ENCODE measurements at regions not wholly inside any gene's neighbourhood (a gene's known extent, or its start where the extent isn't known, plus 50 kb on each side); places are given as distances from the start of the nearest gene placed in this dataset.

GRCh38 chr10:47169581-47169980 lies 130.4 kb upstream of the GDF10 start:
- no peak for DNase-seq

GRCh38 chr10:47173929-47174442 lies 126.0 kb upstream of the GDF10 start:
- no peak for DNase-seq

- no peak for DNase-seq
Observed at GRCh38 chr10:47175181-47176123, 124.5 kb upstream of the GDF10 start.

DNA sequence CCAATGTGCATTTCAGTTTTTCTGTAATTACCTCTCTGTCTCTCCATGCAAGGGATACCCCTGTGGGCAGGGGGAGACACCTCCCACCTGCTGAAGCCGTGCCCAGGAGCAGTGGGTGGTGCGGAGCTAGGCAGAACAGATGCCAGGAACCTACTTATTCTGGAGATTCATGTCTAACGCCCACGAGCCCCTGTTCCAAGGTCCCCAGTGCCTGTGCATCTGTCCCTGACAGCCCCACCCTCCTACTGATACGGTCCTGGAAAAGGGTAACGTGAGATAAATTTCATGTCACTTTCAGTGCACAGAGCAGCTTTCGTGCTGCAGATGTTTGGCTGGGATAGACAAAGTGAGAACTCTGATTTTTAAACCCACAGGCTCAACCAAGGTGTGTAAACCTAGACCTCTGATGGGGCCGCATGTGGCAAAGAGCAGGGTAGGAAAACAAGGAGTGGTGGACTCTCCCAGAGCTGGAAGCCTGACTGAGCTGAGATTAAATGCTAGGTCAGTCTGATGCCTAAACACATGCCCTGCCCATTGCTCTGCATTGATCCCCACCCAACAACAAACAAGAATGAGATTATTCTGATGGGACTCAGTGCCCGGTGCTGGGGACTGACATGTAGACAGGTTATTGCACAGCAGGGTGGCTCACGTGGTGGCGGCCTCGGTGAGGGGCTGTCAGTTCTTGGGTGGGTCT lies 123.6 kb upstream of the GDF10 start:
- DNase-seq, result no peak

- no peak for DNase-seq
Observed at GRCh38 chr10:47176903-47177868, 122.8 kb upstream of the GDF10 start.

DNA sequence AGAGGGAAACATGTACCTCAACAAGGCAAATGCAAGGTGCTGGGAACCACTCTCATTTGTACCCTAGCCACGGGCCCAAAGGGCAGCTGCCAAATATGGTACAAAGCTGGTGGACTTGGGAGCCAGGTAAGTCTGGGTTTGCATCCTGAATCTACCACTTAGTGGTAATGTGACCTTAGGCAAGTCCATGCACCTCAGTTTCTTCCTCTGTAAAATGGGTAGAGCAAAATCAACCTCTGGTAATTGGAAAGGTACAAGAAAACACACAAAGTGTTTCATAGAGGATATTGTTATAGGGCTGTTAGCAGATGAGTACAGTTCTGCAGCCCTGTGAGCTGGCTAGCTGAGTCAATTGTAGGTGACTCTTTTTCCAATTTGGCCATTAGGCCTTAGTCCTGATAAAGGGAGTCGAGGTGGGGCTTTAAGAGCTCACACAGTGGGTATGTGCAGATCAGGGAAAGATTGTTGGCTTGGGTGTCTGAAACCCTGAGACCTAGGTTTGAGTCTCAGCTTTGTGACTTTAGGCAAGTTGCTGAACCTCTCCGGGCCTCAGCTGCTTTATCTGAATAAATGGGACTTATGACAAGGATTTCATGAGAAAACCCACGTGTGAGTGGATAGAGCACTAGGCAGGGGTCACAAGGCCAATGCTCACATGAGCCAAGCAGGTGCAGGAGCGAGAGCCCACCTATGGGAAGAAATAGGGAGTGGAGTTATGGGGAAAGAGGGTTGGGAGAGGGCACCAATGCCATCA lies 121.3 kb upstream of the GDF10 start:
- no peak for DNase-seq

DNA sequence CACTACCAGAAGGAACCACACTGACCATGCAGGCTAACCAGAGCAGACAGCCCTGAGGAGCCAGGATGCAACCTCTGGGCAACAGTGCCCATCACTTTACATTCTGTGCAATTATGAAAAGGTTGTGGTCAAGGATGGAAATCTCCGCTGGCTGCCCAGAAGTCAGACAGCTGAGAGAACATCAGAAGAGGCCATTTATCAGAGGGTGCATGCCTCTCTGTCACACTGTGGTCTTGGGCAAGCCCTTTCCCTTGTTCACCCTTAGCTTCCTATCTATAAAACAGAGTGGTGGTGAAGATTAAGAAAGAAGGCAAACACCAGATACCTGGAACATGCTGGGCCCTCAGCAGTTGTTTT lies 120.7 kb upstream of the GDF10 start:
- no peak for DNase-seq

GRCh38 chr10:47181052-47181849 lies 118.7 kb upstream of the GDF10 start:
- no peak for DNase-seq

DNA sequence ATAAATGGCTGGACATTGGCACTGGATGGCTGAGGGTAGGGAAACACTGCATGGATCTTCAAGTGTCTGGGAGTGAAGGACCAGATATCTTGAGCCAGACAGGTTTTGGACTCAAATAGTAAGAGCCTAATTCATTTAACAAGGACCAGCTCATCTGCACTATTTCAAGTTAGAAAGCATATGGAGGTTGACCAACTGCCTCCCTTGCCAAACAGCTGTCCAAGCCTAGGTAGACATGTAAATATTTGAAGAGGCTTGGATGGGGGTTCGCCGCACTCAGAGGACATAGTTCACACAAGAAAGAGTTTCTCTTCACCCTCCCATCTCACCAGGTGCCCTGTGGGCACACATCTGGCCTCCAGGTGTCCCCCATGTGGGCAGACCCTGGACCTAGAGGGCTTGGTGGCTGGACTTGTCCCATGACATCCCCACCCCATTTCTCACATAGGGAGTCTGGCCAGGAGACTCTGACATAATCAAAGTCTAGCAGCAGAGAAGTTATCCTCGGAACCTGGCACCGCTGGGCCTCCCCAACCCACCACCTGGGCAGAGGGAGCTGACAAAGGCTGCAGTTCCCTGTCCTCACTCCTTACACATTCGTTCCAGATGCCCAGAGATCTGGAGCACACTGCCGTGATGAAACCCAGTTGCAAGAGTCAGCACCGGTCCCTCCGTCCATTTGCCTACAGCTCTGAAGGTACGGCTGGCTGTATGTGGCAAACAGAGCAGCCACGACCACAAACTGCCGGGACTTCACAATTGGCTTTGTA lies 116.9 kb upstream of the GDF10 start:
- no peak for DNase-seq

DNA sequence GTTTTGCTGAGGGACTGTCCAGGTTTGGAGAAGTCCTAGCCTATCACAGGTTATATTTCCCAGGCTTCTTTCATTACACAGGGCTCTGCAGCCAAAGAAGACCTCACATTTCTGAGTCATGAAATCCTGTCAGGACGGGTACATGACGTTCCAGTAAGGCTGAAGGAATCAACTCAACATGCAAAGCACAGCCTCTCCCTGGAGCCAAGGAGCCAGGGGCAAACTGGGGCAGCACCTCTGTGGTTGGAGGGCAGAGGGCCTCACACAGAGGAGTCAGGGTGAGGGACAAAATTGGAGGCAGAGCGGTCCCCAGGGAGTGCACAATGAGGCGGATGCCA lies 116.3 kb upstream of the GDF10 start:
- DNase-seq, result no peak

GRCh38 chr10:47184273-47184672 lies 115.7 kb upstream of the GDF10 start:
- DNase-seq, result no peak

GRCh38 chr10:47184724-47185330 lies 115.2 kb upstream of the GDF10 start:
- no peak for DNase-seq

GRCh38 chr10:47186941-47187340 lies 113.1 kb upstream of the GDF10 start:
- no peak for DNase-seq

DNA sequence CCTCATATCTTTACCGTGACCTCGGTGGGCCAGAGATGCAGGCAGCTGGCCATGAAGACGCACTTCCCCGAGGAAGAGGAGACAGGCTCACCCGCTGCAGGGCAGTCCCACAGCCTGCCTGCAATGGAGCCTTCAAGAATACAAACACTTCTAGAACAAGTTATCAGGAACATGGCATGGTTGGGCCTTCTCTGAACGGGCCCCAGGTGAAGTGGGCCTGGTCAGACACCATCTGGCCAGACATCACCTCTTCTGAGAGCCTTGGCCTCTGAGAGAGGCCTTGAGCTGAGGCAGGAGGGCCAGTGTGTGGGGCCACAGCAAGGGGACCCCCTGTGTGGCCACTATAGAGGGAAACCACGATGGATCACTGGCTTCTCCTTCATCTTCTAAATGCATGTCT lies 112.4 kb upstream of the GDF10 start:
- DNase-seq, result no peak

DNA sequence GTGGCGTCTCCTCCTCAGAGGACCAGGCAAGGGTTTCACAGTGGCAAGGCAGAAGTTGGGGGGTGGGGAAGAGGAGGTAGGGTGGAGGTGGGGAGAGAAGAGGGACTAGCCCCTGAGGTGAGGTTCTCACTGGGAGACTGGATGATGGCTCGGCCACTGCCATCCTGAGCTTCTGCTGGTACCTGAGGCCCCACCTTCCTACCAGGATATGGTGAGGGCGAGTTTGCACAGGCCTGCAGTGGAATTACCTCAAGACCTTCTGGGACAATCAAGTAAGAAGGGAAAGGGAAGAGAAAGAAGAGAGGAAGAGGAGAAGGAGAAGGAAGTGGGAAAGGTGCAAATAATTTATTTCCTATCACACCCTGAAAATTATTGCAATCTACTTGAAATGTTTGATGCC lies 111.8 kb upstream of the GDF10 start:
- DNase-seq, result no peak

- DNase-seq, result no peak
Observed at GRCh38 chr10:47189802-47190201, 110.2 kb upstream of the GDF10 start.

- no peak for DNase-seq
Observed at GRCh38 chr10:47190301-47190700, 109.7 kb upstream of the GDF10 start.

DNA sequence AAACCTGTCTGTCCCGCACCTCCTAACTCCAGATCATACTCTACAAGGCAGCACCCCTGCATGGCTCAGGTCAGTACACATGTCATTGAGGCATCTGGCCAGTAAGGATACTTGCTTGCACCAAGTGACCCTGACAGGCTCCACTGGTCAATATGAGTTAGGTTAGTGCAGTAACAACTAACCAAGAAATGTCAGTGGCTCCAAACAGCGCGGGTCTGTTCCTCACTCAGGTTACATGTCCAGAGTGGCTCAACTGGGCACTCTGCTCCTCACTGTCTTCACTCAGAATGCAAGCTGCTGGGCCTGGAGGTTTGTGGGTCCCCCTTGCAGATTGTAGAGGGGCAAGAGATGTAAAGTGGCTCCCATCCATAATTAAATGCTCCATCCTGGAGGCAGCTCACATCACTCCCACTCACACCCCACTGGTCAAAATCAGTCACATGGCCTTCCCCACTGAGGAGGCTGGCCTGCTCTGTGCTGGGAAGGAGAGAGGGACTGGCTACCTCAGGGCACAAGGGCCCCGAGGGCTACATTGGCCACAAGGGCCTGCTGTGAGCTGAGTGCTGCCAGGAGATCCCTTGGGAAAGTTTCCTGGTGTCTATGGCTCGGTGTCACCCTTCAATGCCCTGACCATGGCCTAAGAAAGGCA lies 109.1 kb upstream of the GDF10 start:
- DNase-seq, result no peak

- DNase-seq, result no peak
Observed at GRCh38 chr10:47192273-47192672, 107.7 kb upstream of the GDF10 start.

DNA sequence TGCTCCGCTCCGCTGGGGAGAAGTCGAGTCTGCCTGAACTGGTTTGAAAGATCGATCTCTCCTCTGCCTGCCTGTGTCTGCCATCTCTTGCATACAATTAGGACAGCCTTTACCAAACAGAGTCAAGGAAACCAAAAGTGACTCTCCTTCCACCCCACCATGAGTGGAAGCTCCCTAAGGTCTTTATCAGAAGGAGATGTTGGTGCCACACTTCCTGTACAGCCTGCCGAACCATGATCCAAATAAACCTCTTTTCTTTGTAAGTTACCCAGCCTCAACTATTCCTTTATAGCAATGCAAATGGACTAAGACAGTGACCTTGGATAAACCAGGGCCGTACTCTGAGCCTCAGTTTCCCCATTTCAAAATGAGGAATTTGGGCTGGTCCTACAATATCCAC lies 106.3 kb upstream of the GDF10 start:
- no peak for DNase-seq

All from stimulated activated CD4-positive, alpha-beta T cell treated with anti-CD3 and anti-CD28 coated beads, Interleukin-2, amount 100 ng/mL, for 24 hours (primary cell).